ENCODE measurements at regions not wholly inside any gene's neighbourhood (a gene's known extent, or its start where the extent isn't known, plus 50 kb on each side); places are given as distances from the start of the nearest gene placed in this dataset.

- TF ChIP-seq, protein P1, sequence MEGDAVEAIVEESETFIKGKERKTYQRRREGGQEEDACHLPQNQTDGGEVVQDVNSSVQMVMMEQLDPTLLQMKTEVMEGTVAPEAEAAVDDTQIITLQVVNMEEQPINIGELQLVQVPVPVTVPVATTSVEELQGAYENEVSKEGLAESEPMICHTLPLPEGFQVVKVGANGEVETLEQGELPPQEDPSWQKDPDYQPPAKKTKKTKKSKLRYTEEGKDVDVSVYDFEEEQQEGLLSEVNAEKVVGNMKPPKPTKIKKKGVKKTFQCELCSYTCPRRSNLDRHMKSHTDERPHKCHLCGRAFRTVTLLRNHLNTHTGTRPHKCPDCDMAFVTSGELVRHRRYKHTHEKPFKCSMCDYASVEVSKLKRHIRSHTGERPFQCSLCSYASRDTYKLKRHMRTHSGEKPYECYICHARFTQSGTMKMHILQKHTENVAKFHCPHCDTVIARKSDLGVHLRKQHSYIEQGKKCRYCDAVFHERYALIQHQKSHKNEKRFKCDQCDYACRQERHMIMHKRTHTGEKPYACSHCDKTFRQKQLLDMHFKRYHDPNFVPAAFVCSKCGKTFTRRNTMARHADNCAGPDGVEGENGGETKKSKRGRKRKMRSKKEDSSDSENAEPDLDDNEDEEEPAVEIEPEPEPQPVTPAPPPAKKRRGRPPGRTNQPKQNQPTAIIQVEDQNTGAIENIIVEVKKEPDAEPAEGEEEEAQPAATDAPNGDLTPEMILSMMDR (IDR thresholded peaks at IDR 0.05 in 4 of 5, conservative IDR thresholded peaks at IDR 0.05 in 1 of 5) = no peak
- TF ChIP-seq POLR2A (IDR thresholded peaks at IDR 0.05) = no peak
These were observed 340.5 kb upstream of the MAOA start for GRCh38 chrX:43315622-43316021.
